Gastrocnemius medialis (tissue), 4 donors: ENCODE measurements at regions not wholly inside any gene's neighbourhood (a gene's known extent, or its start where the extent isn't known, plus 50 kb on each side); places are given as distances from the start of the nearest gene placed in this dataset.

Experiments used
- CTCF ChIP-seq, 5 experiments: fragments of 450-650 bp in 3 of 5; fragments of 200-600 bp in 2 of 5; sonication (generic) in 2 of 5; IDR thresholded peaks in 4 of 5; conservative IDR thresholded peaks in 1 of 5; 1 replicate in 4 of 5; 2 replicates in 1 of 5; pipeline ENCODE4 v1.5.1; 2016 to 2019; ENCODE audit warnings: antibody characterized with exemption in 5 of 5, mild to moderate bottlenecking in 3 of 5, moderate library complexity in 3 of 5
- POLR2A ChIP-seq, 2 donors: fragments of 450-650 bp; IDR thresholded peaks; one replicate each; pipeline ENCODE4 v1.6.1; 2017; ENCODE audit warnings: antibody characterized with exemption in 2 of 2, mild to moderate bottlenecking in 2 of 2, moderate library complexity in 2 of 2

GRCh38 chr13:77412116-77412635 is 85.3 kb upstream of the MYCBP2 start:
- TF ChIP-seq POLR2A (IDR thresholded peaks at IDR 0.05): no peak
- TF ChIP-seq CTCF (IDR thresholded peaks at IDR 0.05 in 4 of 5, conservative IDR thresholded peaks at IDR 0.05 in 1 of 5): no peak
